Coronary artery (tissue), 2 donors: ENCODE measurements at regions not wholly inside any gene's neighbourhood (a gene's known extent, or its start where the extent isn't known, plus 50 kb on each side); places are given as distances from the start of the nearest gene placed in this dataset.
"Not testable (repeated sequence)": the region's sequence is repeated elsewhere in the genome, so short reads cannot be mapped to it uniquely, and the experiment has no call there.

Source experiments
- DNase-seq: peaks from one replicate; pipeline ENCODE4 v3.0.0-alpha.2; 2017; ENCODE audit warnings: low spot score
- H3K27ac ChIP-seq, 2 donors: fragments of 200-600 bp; sonication (generic); one replicate each; pipeline ENCODE4 v1.5.1; 2016 to 2019
- H3K4me3 ChIP-seq: fragments of 200-600 bp; sonication (generic); 2 replicates; pipeline ENCODE4 v1.5.1; 2016; ENCODE audit warnings: mild to moderate bottlenecking, moderate library complexity
- TF ChIP-seq, protein P1 (sequence below): fragments of 200-600 bp; sonication (generic); IDR thresholded peaks from one replicate; pipeline ENCODE4 v1.5.1; 2019; ENCODE audit warnings: antibody characterized with exemption

DNA sequence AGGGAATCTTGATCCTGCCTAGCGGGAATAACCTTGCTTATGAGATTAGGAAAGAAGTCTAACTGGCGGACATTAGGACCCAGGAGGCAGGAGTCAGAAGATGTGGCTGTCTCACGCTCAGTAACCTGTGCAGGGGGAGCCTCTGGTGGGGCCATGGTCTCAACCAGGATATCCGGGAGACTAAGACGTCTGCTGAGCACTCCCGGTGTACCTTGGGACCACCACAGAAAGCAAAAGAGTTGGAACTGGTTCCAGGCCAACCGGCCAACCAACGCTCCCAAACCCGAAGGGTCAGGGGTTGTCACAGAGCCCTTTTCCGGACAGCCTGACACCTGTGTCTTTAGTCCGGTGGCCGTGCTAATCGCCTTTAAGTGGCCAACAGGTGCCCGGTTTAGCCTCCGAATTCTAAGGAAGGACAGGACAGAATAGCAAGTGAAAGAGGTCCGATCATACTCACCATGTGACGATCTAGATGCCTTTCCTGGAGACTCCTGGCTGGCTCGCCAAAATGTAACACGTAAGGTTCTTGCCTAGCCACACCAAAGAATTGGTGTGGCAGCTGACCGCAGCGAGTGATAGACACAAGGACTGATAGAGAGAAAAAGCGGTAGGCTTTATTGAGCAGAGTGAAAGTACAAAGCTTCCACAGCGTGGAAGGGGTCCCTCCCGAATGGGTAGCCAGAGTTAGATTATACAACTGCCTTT lies 103.9 kb upstream of the DIAPH3 start:
- TF ChIP-seq, protein P1, sequence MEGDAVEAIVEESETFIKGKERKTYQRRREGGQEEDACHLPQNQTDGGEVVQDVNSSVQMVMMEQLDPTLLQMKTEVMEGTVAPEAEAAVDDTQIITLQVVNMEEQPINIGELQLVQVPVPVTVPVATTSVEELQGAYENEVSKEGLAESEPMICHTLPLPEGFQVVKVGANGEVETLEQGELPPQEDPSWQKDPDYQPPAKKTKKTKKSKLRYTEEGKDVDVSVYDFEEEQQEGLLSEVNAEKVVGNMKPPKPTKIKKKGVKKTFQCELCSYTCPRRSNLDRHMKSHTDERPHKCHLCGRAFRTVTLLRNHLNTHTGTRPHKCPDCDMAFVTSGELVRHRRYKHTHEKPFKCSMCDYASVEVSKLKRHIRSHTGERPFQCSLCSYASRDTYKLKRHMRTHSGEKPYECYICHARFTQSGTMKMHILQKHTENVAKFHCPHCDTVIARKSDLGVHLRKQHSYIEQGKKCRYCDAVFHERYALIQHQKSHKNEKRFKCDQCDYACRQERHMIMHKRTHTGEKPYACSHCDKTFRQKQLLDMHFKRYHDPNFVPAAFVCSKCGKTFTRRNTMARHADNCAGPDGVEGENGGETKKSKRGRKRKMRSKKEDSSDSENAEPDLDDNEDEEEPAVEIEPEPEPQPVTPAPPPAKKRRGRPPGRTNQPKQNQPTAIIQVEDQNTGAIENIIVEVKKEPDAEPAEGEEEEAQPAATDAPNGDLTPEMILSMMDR, result no peak
- H3K27ac ChIP-seq, result no peak overlapping the region
- DNase-seq, result no peak
- peak overlapping the region; percentile 69 for H3K4me3 ChIP-seq

DNA sequence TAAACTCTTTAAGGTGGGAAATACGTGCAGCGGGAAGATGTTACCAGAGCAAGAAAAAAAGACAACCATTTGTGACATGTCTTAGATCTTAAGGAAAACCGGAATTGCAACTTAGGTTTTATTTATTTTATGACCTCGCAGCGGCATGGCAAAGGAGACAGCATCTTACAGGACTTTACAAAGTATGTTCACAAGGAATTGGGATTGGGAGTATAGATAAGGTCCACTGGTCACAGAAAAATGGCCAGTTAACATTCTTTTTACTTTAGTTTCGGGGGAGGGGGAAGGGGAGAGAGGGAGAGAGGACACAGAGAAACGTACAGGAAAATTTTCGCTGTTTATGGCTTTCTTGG lies 104.5 kb upstream of the DIAPH3 start:
- no peak overlapping the region for H3K27ac ChIP-seq
- no peak for DNase-seq
- TF ChIP-seq, protein P1, result no peak
- peak overlapping the region; percentile 69 for H3K4me3 ChIP-seq

DNA sequence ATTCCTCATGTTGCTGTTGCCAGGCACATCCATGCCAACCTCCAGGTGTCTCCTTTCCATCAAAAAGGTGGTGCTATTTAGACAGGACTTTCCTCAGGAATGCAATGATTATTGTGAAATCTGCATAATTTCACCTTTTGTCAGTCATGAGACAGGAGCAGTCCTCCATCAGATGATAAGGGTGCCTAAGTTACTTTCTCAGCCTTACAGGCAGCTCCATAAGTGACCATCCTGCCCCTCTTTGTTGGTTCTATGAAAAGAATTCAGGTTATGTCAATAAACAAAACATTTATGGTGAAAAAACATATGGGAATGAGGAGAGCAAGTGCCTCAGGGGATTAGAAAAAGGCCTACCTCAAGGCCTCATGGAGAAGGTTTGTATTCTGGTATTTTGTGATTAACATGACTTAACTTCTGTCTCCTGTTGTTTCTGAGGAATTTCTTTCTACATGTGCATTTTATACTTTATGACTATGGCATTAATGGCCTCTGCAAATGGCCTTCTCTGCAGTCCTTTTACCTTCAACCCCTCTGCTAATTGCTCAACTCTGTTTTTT lies 110.3 kb upstream of the DIAPH3 start:
- TF ChIP-seq, protein P1, result no peak
- Histone ChIP-seq H3K4me3 (no peak overlapping the region), H3K27ac (no peak overlapping the region)
- no peak for DNase-seq

DNA sequence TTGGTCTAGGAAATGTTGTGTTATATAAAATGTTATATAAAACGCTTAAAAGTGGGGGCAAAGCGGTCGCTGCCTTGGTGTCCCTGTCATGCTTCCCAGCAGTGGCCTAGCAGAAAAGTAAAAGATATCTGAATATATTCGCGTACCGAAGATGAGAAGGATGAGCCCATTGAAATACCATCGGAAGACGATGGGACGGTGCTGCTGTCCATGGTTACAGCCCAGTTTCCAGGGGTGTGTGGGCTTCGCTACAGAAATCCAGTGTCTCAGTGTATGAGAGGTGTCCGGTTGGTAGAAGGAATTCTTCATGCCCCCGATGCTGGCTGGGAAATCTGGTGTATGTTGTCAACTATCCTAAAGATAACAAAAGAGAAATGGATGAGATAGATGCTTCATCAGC lies 110.9 kb upstream of the DIAPH3 start:
- no peak overlapping the region for H3K27ac ChIP-seq
- TF ChIP-seq, protein P1, result no peak
- DNase-seq, result no peak
- H3K4me3 ChIP-seq, result no peak overlapping the region

DNA sequence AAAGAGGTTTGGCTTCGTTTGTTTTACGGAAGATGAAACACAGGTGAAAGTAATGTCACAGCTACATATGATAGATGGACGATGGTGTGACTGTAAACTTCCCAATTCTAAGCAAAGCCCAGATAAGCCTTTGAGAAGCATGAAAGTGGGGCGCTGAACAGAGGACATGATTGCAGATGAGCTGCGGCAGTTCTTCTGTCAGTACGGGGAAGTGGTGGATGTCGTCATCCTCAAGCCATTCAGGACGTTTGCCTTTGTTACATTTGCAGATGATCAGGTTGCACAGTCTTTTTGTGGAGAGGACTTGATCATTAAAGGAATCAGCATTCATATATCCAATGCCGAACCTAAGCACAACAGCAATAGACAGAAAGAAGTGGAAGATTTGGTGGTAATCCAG lies 111.5 kb upstream of the DIAPH3 start:
- DNase-seq, result no peak
- Histone ChIP-seq H3K4me3 (no peak overlapping the region), H3K27ac (no peak overlapping the region)
- TF ChIP-seq, protein P1, result no peak

DNA sequence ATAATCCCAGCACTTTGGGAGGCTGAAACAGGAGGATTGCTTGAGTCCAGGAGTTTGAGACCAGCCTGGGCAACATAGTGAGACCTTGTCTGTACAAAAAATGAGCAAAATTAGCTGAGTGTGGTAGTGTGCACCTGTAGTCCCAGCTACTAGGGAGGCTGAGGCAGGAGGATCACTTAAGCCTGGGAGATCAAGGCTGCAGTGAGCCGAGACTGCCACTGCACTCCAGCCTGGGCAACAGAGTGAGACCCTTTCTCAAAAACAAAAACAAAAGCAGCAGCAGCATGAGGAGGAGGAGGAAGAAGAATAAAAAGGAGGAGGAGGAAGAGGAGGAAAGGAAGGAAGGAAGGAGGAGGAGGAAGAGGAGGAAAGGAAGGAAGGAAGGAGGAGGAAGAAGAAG lies 116.5 kb upstream of the TDRD3 start:
- H3K27ac ChIP-seq, H3K4me3 ChIP-seq, DNase-seq: not testable (repeated sequence)

DNA sequence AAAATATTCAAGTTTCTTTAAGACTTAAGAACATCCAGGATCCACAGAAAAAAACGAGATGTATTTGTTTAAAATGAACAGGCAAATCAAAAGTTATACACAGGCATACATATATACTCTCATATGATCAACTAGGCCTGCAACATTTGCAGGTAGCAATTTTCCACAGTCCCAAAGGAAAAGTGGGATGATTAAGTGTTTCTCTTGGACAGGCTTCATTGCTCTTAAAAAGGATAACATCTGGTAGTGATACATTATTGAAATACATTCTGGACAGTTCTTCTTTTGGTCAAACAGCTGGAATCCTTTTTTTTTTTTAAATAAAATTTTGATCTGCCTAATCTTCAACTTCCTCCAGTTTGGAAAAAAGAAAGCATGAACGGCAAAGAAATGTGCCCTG lies 114.8 kb upstream of the TDRD3 start:
- DNase-seq, result no peak
- Histone ChIP-seq H3K27ac (no peak overlapping the region), H3K4me3 (no peak overlapping the region)
- TF ChIP-seq, protein P1, result no peak
